Suprapubic skin (tissue), 4 donors: ENCODE measurements at regions not wholly inside any gene's neighbourhood (a gene's known extent, or its start where the extent isn't known, plus 50 kb on each side); places are given as distances from the start of the nearest gene placed in this dataset.

Experiments used
- DNase-seq, 2 donors: peaks; one replicate each; pipeline ENCODE4 v3.0.0-alpha.2; 2019; ENCODE audit warnings: low spot score in 2 of 2
- H3K27ac ChIP-seq: fragments of 200-600 bp; sonication (generic); one replicate; pipeline ENCODE4 v1.5.1; 2019
- H3K27me3 ChIP-seq: fragments of 200-600 bp; sonication (generic); one replicate; pipeline ENCODE4 v1.5.1; 2019
- H3K36me3 ChIP-seq: fragments of 200-600 bp; sonication (generic); one replicate; pipeline ENCODE4 v1.5.1; 2019
- H3K4me1 ChIP-seq: fragments of 200-600 bp; sonication (generic); one replicate; pipeline ENCODE4 v1.5.1; 2019
- H3K4me3 ChIP-seq: fragments of 200-600 bp; sonication (generic); one replicate; pipeline ENCODE4 v1.5.1; 2019; ENCODE audit warnings: mild to moderate bottlenecking
- H3K9me3 ChIP-seq: fragments of 200-600 bp; sonication (generic); one replicate; pipeline ENCODE4 v1.5.1; 2019
- CTCF ChIP-seq, 2 donors: fragments of 200-600 bp in 1 of 2; fragments of 450-650 bp in 1 of 2; sonication (generic) in 1 of 2; IDR thresholded peaks; one replicate each; pipeline ENCODE4 v1.5.1; 2016 to 2019; ENCODE audit warnings: antibody characterized with exemption in 2 of 2, mild to moderate bottlenecking in 1 of 2, moderate library complexity in 1 of 2
- EP300 ChIP-seq: sonication (generic); formaldehyde crosslinking; IDR thresholded peaks from one replicate; pipeline ENCODE4 v1.6.1; 2017; ENCODE audit warnings: antibody characterized with exemption
- POLR2A ChIP-seq, 2 donors: fragments of 450-650 bp; IDR thresholded peaks; one replicate each; pipeline ENCODE4 v1.6.1; 2017; ENCODE audit warnings: antibody characterized with exemption in 2 of 2, mild to moderate bottlenecking in 2 of 2, moderate library complexity in 2 of 2
- POLR2AphosphoS5 ChIP-seq, 3 donors: sonication (generic); formaldehyde crosslinking; IDR thresholded peaks; one replicate each; pipeline ENCODE4 v1.6.1; 2017; ENCODE audit warnings: antibody characterized with exemption in 3 of 3
- WGBS: methylation state at CpG from one replicate; pipeline ENCODE4 v1.1.5; 2018; 5-methylcytosine and 5-hydroxymethylcytosine counted together

- peak in 1 of 2 donors; percentile 63 for DNase-seq
- no peaks in the 10 kb centered on the region for H3K9me3 ChIP-seq
- TF ChIP-seq POLR2A (IDR thresholded peaks at IDR 0.05), result no peak
- TF ChIP-seq CTCF (IDR thresholded peaks at IDR 0.05), result no peak
- no peak for TF ChIP-seq EP300
- TF ChIP-seq POLR2AphosphoS5 (IDR thresholded peaks at IDR 0.05), result no peak
- peaks cover 19% of the 10 kb centered on the region for H3K27me3 ChIP-seq
- H3K36me3 ChIP-seq, result no peaks in the 10 kb centered on the region
- no peaks in the 10 kb centered on the region for H3K4me1 ChIP-seq
- 75% methylated on average over 24 of the region's 25 CpGs for WGBS
- no peak overlapping the region for H3K27ac ChIP-seq
- H3K4me3 ChIP-seq, result no peak overlapping the region
These were observed 270.7 kb upstream of the C1orf174 start for GRCh38 chr1:4170548-4171340.

GRCh38 chr1:4171480-4172450, 271.7 kb upstream of the C1orf174 start:
- peaks cover 11% of the 10 kb centered on the region for H3K27me3 ChIP-seq
- no peak for TF ChIP-seq EP300
- no peak for TF ChIP-seq CTCF (IDR thresholded peaks at IDR 0.05)
- TF ChIP-seq POLR2AphosphoS5 (IDR thresholded peaks at IDR 0.05), result no peak
- TF ChIP-seq POLR2A (IDR thresholded peaks at IDR 0.05), result no peak
- DNase-seq, result peak; percentile 22 to 67
- no peak overlapping the region for H3K4me3 ChIP-seq
- H3K36me3 ChIP-seq, result no peaks in the 10 kb centered on the region
- H3K27ac ChIP-seq, result no peak overlapping the region
- no peaks in the 10 kb centered on the region for H3K4me1 ChIP-seq
- H3K9me3 ChIP-seq, result no peaks in the 10 kb centered on the region
- WGBS, result 50% methylated on average over 19 of the region's 23 CpGs

GRCh38 chr1:4172644-4173599, 272.9 kb upstream of the C1orf174 start:
- Histone ChIP-seq H3K9me3 (no peaks in the 10 kb centered on the region), H3K27me3 (peaks cover 10% of the 10 kb centered on the region), H3K27ac (no peak overlapping the region), H3K4me1 (no peaks in the 10 kb centered on the region), H3K4me3 (no peak overlapping the region), H3K36me3 (no peaks in the 10 kb centered on the region)
- TF ChIP-seq EP300 (no peak), POLR2A (IDR thresholded peaks at IDR 0.05) (no peak), CTCF (IDR thresholded peaks at IDR 0.05) (no peak), POLR2AphosphoS5 (IDR thresholded peaks at IDR 0.05) (no peak)
- DNase-seq, result peak; percentile 15 to 53
- whole genome bisulfite sequencing, result 58% methylated on average over 15 of the region's 16 CpGs

- TF ChIP-seq CTCF (IDR thresholded peaks at IDR 0.05) (no peak), POLR2A (IDR thresholded peaks at IDR 0.05) (no peak)
- WGBS, result 55% methylated on average over 9 of the region's 9 CpGs
- H3K9me3 ChIP-seq, result no peaks in the 10 kb centered on the region
- no peak overlapping the region for H3K27ac ChIP-seq
- no peaks in the 10 kb centered on the region for H3K36me3 ChIP-seq
- peak in 1 of 2 donors; percentile 55 for DNase-seq
- no peak overlapping the region for H3K4me3 ChIP-seq
- no peaks in the 10 kb centered on the region for H3K4me1 ChIP-seq
- H3K27me3 ChIP-seq, result peaks cover 6% of the 10 kb centered on the region
These were observed 273.7 kb upstream of the C1orf174 start for GRCh38 chr1:4173731-4174130.
